ENCODE measurements at regions not wholly inside any gene's neighbourhood (a gene's known extent, or its start where the extent isn't known, plus 50 kb on each side); places are given as distances from the start of the nearest gene placed in this dataset.

GRCh38 chr2:12096788-12097449, 350.5 kb downstream of the LPIN1 start:
- no peak for TF ChIP-seq EZH2 (IDR thresholded peaks at IDR 0.05)
- no peak for TF ChIP-seq CTCF (IDR thresholded peaks at IDR 0.05)
